Activated T-cell treated with anti-CD3 and anti-CD28 coated beads, Interleukin-2, amount 50 U/mL, for 72 hours (primary cell): ENCODE measurements at regions not wholly inside any gene's neighbourhood (a gene's known extent, or its start where the extent isn't known, plus 50 kb on each side); places are given as distances from the start of the nearest gene placed in this dataset.
A peak's percentile ranks its signal among the peaks of the same experiment; 100 is the strongest.

Experiments used
- ATAC-seq, 2 donors: fragments of 150-1000 bp; cut with Tn5 transposase; replicated peaks in 1 of 2; 2 replicates each; pipeline ENCODE4 v1.10.0; 2021; ENCODE audit warnings: moderate library complexity in 2 of 2, mild to moderate bottlenecking in 1 of 2
- DNase-seq, 2 donors: peaks; one replicate each; pipeline ENCODE4 v3.0.0; 2021 to 2022; ENCODE audit warnings: mixed read lengths in 1 of 2
- H3K27ac Mint-ChIP-seq: one replicate; pipeline ENCODE4 v1.8.0; 2022; ENCODE audit warnings: mild to moderate bottlenecking, moderate library complexity, mixed read lengths
- H3K27me3 Mint-ChIP-seq: one replicate; pipeline ENCODE4 v1.8.0; 2022; ENCODE audit warnings: low read depth, mixed read lengths
- H3K36me3 Mint-ChIP-seq, 2 donors: one replicate each; pipeline ENCODE4 v1.8.0; 2022; ENCODE audit warnings: mixed read lengths in 2 of 2, mild to moderate bottlenecking in 1 of 2; ENCODE audit not compliant: insufficient read depth in 2 of 2
- H3K4me1 Mint-ChIP-seq: one replicate; pipeline ENCODE4 v1.8.0; 2022; ENCODE audit warnings: low read depth, mixed read lengths
- H3K4me3 Mint-ChIP-seq, 2 donors: one replicate each; pipeline ENCODE4 v1.8.0; 2022; ENCODE audit warnings: mild to moderate bottlenecking in 2 of 2, mixed read lengths in 2 of 2, moderate library complexity in 2 of 2
- H3K9me3 Mint-ChIP-seq, 2 donors: one replicate each; pipeline ENCODE4 v1.8.0; 2022; ENCODE audit warnings: mixed read lengths in 2 of 2

DNA sequence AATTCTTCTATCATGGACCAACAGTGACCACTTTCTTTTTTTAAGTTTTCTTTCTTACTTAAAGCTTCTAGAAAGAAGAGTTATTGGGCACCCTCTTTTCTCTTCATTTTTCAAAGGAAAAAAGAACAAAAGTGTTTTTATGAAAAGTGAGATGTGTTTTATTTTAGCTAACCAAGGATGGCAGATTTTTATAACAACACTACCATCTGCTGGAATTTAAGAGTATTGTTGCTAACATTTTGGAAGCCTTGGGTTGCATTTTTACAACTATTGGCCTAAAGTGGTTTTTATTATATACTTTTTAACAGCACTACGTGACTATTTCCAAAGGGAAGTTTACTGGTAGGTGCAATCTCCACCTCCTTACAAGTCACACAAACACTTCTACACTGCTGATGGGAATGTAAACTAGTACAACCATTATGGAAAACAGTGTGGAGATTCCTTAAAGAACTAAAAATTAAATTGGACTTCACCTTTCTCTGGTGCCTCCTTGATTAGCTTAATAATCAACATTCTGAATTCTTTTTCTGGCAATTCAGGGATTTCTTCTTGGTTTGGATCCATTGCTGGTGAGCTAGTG is 237.7 kb upstream of the AGTR1 start:
- H3K4me1 Mint-ChIP-seq = no peaks in the 10 kb centered on the region

DNA sequence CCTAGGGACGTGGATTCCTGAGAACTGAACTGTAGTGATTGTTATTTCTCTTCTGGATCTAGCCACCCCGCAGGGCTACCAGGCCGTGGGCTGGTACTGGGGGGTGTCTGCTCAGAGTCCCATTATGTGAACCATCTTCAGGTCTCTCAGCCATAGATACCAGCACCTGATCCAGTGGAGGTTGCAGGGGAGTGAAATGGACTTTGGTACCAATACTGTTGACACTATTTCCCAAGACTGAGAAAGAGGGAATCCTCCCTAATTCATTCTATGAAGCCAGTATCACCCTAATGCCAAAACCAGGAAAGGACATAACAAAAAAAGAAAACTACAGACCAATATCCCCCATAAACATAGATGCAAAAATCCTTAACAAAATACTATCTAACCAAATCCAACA is 237.0 kb upstream of the AGTR1 start:
- H3K4me1 Mint-ChIP-seq = no peaks in the 10 kb centered on the region
- no peaks in the 10 kb centered on the region for H3K27me3 Mint-ChIP-seq

More for the DNA sequence above, 237.7 kb upstream of the AGTR1 start:
- Mint-ChIP-seq H3K4me3 (no peak overlapping the region), H3K36me3 (no peaks in the 10 kb centered on the region), H3K27me3 (no peaks in the 10 kb centered on the region), H3K27ac (no peak overlapping the region), H3K9me3 (peaks cover 0 to 3% of the 10 kb centered on the region in 2 donors)
- ATAC-seq = no peak
- DNase-seq = no peak

DNA sequence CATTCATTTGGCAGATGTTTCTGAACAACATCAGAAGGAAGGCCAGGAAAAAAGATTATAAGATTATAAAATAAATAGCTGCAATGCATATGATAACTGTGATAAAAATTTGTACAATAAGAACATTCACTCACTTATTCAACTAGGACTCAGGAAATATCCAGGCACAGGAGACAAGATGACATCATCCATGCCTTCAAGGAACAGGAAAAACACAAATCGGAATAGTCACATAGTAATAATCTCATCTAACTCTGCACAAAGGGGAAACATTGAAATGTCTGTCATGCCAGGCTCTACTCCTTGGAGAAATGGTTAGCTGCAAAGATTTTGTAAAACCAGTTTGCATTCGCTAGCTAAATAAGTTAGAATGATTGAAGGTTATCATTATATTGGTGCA is 233.5 kb upstream of the AGTR1 start:
- H3K4me3 Mint-ChIP-seq = no peak overlapping the region

More for the DNA sequence above, 237.0 kb upstream of the AGTR1 start:
- H3K36me3 Mint-ChIP-seq = no peaks in the 10 kb centered on the region
- ATAC-seq (no peak), DNase-seq (no peak)
- no peak overlapping the region for H3K4me3 Mint-ChIP-seq
- H3K9me3 Mint-ChIP-seq = peaks cover 2 to 3% of the 10 kb centered on the region in 2 donors
- no peak overlapping the region for H3K27ac Mint-ChIP-seq

DNA sequence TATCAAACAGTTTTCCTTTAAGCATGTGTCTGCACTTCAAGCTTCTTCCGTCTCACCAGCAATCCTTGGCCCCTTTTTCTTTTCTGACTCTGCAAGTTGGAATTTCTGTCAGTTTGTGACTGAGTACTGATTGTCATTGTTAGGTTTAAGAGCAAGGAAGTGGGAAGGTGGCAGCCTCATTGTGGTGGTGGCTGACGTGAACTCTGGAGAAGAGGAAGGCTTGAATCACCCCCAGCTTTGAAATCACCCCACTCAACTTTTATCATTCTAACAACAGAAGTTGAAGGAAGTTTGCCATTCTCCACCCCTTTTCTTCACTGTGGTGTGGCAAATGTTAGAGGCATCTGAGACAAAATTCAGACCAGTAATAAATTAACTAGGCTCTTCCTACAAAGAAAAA is 231.6 kb upstream of the AGTR1 start:
- H3K9me3 Mint-ChIP-seq = peaks cover 2 to 3% of the 10 kb centered on the region in 2 donors
- H3K4me1 Mint-ChIP-seq = no peaks in the 10 kb centered on the region
- no peak for ATAC-seq

More for the DNA sequence above, 233.5 kb upstream of the AGTR1 start:
- Mint-ChIP-seq H3K27me3 (no peaks in the 10 kb centered on the region), H3K27ac (no peak overlapping the region), H3K9me3 (peaks cover 2 to 3% of the 10 kb centered on the region in 2 donors), H3K4me1 (no peaks in the 10 kb centered on the region), H3K36me3 (no peaks in the 10 kb centered on the region)
- DNase-seq = no peak
- no peak for ATAC-seq

DNA sequence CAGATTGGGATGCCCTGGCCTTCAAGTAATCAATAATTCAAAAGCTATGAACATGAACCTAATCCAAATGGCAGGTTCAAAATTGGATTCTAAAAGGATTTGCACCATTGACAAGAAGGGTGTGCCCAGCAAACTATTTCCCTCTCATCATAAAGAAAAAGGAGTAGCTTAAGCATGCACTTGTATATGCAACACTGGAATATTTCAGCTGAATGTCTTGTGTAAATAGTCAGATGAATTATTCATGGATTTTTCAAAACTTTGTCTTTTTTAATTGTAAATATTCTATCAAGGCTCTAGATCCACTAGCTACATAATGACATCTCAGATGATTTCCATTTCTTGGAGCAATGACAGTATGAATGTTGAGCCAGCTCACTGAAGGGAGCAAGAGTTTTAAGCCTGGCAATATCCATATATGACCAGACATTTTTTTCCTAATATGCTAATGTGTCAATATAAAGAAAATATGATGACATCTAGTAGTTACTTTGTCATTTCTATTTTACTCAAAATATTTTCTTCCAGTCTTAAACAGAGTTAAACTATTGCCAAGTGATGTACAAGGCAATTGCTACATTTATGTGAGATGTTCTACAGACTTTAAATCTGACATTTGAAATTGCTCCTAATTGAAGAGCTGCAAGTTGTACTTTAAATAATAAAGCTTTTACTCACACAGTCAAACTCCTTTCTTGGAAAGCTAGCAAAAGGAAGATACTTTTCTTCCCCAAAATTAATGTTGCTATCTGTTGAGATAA is 230.5 kb upstream of the AGTR1 start:
- H3K4me1 Mint-ChIP-seq = no peaks in the 10 kb centered on the region
- DNase-seq = no peak
- H3K27ac Mint-ChIP-seq = no peak overlapping the region
- no peak overlapping the region for H3K4me3 Mint-ChIP-seq
- H3K36me3 Mint-ChIP-seq = no peaks in the 10 kb centered on the region
- no peaks in the 10 kb centered on the region for H3K27me3 Mint-ChIP-seq
- no peak for ATAC-seq
- H3K9me3 Mint-ChIP-seq = peaks cover 2 to 6% of the 10 kb centered on the region in 2 donors

More for the DNA sequence above, 231.6 kb upstream of the AGTR1 start:
- H3K4me3 Mint-ChIP-seq = no peak overlapping the region
- DNase-seq = peak in 1 of 2 donors; percentile 0
- H3K27me3 Mint-ChIP-seq = no peaks in the 10 kb centered on the region
- H3K27ac Mint-ChIP-seq = no peak overlapping the region
- H3K36me3 Mint-ChIP-seq = no peaks in the 10 kb centered on the region

DNA sequence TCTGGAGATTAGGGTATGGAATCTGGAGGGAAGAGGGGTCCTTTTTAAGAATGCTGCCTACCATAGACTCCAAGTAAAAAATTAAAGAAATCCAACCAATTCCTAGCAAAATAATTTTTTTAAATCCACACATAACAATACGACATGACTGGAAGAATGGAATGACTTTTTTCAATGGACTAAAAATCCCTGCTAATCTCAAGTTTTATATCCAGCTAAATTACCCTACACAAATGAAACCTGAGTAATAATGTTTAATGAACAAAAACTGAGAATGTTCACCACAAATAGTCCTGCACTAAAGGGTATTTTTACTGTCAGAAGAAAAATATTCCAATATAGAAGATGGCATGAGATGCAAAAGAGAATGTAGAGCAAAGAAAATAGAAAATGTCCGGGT is 220.3 kb upstream of the AGTR1 start:
- Mint-ChIP-seq H3K9me3 (peaks cover 10% of the 10 kb centered on the region in 2 donors), H3K27ac (no peak overlapping the region), H3K36me3 (no peaks in the 10 kb centered on the region), H3K27me3 (no peaks in the 10 kb centered on the region), H3K4me3 (no peak overlapping the region), H3K4me1 (no peaks in the 10 kb centered on the region)
- DNase-seq = no peak
- no peak for ATAC-seq

DNA sequence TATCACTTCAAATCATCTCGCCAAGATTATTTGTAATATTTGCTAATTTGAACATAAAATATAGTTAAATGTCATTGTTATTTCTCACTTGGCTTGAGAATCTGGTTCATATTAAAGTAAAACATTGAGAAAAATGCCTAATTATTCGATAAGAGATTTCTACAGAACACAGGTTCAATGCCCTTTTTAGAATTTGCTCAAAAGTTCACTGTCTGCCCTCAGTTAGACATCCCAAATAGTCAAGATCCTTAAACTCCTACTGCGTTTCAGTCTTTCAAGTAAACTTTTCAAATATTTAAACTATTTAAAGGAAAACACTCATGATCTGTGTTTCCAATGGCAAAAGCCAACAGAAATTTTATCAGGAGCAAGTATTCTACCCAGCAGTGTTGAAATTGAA is 204.1 kb upstream of the AGTR1 start:
- Mint-ChIP-seq H3K9me3 (peaks cover 4 to 5% of the 10 kb centered on the region in 2 donors), H3K27ac (no peak overlapping the region), H3K4me3 (no peak overlapping the region), H3K36me3 (no peaks in the 10 kb centered on the region), H3K4me1 (no peaks in the 10 kb centered on the region), H3K27me3 (no peaks in the 10 kb centered on the region)
- DNase-seq (no peak), ATAC-seq (no peak)

DNA sequence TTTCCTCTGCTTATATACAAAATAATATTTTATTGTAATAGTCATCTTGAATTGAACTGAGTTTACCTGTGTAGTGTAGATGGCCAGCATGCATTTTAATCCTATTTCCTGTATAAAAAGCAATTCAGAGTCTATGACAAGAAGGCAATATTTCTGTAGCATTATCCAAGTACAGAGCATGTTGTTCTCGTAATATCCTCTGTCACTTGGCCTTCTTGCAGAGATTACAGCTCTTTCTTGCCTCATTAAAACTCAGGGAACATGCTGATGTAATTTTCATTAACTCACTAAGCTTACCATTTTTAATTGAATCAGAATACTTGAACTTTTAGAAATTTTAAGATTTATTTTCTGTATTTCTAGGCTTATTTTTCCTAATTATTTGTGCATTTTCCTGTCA is 203.3 kb upstream of the AGTR1 start:
- H3K9me3 Mint-ChIP-seq = peaks cover under 1 to 2% of the 10 kb centered on the region in 2 donors
- H3K4me1 Mint-ChIP-seq = no peaks in the 10 kb centered on the region
- no peak overlapping the region for H3K27ac Mint-ChIP-seq
- no peak for DNase-seq
- H3K36me3 Mint-ChIP-seq = no peaks in the 10 kb centered on the region
- no peak for ATAC-seq
- no peak overlapping the region for H3K4me3 Mint-ChIP-seq
- no peaks in the 10 kb centered on the region for H3K27me3 Mint-ChIP-seq

DNA sequence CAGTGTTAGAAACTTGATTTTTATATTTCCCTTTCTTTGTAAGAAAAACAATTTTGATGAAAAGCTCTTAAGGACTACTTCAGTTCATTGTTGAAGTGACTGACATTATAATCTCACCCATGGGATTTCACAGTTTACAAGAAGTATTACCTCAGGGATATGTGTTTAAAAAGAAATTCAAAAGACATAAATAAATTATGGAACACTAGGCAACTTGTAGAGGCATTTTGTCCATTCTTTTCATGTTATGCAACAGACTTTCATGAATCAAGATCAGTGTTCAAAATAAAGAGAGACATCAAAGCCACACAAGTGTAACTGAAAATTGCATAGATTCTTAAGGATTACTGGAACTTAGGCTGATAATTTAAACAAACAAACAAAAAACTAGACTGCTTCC is 196.8 kb upstream of the AGTR1 start:
- Mint-ChIP-seq H3K36me3 (no peaks in the 10 kb centered on the region), H3K27me3 (no peaks in the 10 kb centered on the region)

DNA sequence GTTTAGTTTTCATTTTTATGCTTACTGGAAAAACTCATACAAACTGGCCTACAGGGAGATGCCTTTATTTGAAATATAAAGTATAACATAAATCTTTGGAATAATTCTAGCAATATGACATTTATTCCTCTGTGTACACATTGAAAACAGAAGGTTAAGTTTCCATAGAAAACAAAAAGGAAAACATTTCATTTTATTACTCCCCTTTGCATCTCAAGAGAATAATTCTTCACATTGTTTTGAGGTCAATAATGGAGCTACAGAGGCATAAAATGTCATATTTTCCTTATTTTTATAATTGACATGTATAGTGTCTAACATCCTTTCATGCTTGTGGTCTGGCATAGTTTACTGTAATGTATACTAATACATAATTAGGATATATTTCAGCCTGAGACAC is 187.6 kb upstream of the AGTR1 start:
- H3K36me3 Mint-ChIP-seq = no peaks in the 10 kb centered on the region
- H3K9me3 Mint-ChIP-seq = peaks cover 10 to 14% of the 10 kb centered on the region in 2 donors

More for the DNA sequence above, 196.8 kb upstream of the AGTR1 start:
- Mint-ChIP-seq H3K27ac (no peak overlapping the region), H3K4me3 (no peak overlapping the region), H3K4me1 (no peaks in the 10 kb centered on the region), H3K9me3 (peaks cover 0 to 7% of the 10 kb centered on the region in 2 donors)
- no peak for ATAC-seq
- DNase-seq = no peak

DNA sequence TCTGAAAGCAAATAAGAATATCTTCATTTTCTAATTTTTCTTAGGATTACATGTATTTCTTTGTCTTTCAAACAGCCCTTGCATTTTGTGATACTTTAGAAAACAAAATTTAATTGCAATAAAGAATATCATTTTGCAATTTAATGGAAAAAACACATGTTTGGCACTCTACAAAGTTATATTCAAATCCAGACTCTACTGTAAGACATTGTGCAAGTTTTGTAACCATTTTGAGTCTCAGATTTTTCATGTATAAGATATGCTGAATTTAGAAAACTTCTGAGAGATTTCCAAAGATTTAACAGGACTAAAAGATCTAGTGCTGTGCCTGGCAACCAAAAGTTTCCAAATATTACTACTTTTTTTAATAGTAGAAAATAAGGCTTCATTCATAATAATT is 187.1 kb upstream of the AGTR1 start:
- Mint-ChIP-seq H3K36me3 (no peaks in the 10 kb centered on the region), H3K4me3 (no peak overlapping the region), H3K4me1 (no peaks in the 10 kb centered on the region), H3K27me3 (no peaks in the 10 kb centered on the region), H3K9me3 (peaks cover 7 to 14% of the 10 kb centered on the region in 2 donors), H3K27ac (no peak overlapping the region)
- ATAC-seq (no peak), DNase-seq (no peak)

More for the DNA sequence above, 187.6 kb upstream of the AGTR1 start:
- no peak overlapping the region for H3K27ac Mint-ChIP-seq
- no peaks in the 10 kb centered on the region for H3K4me1 Mint-ChIP-seq
- ATAC-seq (no peak), DNase-seq (no peak)
- no peaks in the 10 kb centered on the region for H3K27me3 Mint-ChIP-seq
- no peak overlapping the region for H3K4me3 Mint-ChIP-seq

DNA sequence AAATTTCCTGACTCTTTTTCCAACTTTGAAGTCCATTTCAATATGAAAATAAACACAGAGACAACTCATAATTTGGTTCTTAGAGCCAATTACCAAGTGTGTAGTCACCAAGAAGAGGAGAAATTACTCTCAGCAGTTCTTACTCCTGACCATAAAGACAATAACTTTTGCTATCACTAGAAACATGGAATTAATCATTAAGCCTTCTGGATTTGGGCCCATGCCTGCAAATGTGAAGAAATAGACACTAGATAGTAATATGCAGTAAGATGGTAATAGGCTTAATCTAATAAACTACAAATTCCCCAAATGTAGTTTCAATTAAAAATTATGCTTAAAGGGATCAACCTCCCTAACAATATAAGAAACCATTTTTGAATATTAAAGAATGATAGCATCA is 185.1 kb upstream of the AGTR1 start:
- Mint-ChIP-seq H3K4me3 (no peak overlapping the region), H3K27ac (no peak overlapping the region), H3K27me3 (no peaks in the 10 kb centered on the region), H3K36me3 (no peaks in the 10 kb centered on the region), H3K9me3 (peaks cover 3 to 7% of the 10 kb centered on the region in 2 donors), H3K4me1 (no peaks in the 10 kb centered on the region)
- DNase-seq (no peak), ATAC-seq (no peak)

DNA sequence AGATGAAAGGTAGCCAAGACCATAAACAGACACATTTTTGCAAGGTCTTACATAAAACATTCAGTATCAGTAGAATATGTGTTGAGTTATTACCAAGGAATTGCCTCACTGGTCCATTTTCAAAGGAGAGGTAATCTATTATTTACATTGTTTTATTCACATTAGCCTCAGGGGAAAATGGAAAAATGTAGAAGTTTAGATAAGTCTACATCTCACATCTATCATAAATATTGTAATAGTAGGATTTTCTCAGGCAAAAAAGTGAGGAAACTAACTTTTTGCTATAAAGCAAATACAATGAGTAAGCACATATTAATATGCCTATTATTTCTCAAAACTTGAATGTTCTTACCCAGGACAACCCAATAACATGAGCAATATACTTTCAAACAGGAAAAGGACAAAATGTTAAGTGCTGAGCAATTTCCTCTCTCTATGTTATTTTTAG is 184.6 kb upstream of the AGTR1 start:
- H3K27ac Mint-ChIP-seq = no peak overlapping the region

More for the DNA sequence above, 184.6 kb upstream of the AGTR1 start:
- DNase-seq (no peak), ATAC-seq (no peak)
- peaks cover 4 to 10% of the 10 kb centered on the region in 2 donors for H3K9me3 Mint-ChIP-seq
- H3K4me3 Mint-ChIP-seq = no peak overlapping the region
- no peaks in the 10 kb centered on the region for H3K36me3 Mint-ChIP-seq
- no peaks in the 10 kb centered on the region for H3K4me1 Mint-ChIP-seq
- no peaks in the 10 kb centered on the region for H3K27me3 Mint-ChIP-seq
